NCI-H1105 (cell line): ENCODE measurements at regions not wholly inside any gene's neighbourhood (a gene's known extent, or its start where the extent isn't known, plus 50 kb on each side); places are given as distances from the start of the nearest gene placed in this dataset.
"Not testable (repeated sequence)": the region's sequence is repeated elsewhere in the genome, so short reads cannot be mapped to it uniquely, and the experiment has no call there.

Experiments
- DNase-seq: peaks from one replicate; lab custom pipeline; 2025; lab: John Stamatoyannopoulos, UW

DNA sequence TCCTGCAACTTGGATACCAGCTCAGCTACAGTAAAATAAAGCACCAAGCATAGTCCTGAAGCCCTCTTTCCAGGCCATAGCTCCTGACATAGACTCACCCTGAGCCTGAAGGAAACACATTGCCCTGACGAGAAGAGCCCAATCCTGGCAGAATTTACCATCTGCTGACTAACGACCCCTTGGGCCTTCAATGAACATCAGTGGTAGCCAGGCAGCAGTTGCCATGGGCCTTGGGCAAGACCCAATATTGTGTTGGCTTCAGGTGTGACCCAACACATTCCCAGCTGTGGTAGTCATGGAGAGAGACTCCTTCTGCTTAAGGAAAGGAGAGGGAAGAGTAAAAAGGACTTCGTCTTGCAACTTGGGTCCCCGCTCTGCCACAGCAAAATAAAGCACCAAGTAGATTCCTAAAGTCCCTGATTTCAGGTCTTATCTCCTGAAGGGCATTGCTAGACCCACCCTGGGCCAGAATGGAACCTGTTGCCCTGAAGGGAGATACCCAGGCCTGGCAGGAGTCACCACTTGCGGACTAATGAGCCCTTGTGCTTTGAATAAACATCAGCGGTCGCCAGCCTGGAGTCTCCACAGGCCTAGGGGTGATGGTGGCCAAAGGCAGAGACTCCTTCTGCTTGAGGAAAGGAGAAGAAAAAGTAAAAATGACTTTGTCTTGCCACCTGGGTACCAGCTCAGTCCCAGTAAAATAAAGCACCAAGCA lies 902.6 kb downstream of the C4orf33 start:
- DNase-seq, result no peak

DNA sequence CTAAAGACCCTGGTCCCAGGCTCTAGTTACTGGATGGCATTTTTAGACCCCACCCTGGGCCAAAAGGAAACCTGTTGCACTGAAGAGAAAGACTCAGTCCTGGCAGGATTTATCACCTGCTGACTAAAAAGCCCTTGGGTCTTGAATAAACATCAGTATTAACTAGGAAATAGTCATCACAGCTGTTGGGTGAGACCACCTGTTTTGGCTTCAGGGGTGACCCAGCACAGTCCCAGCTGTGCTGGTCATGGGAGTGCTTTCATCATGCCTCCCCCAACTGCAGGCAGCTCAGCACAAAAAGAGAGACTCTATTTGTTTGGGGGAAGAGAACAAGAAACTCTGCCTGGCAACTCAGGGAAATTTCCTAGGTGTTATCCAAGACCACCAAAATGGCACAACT lies 903.2 kb downstream of the C4orf33 start:
- DNase-seq, result no peak

DNA sequence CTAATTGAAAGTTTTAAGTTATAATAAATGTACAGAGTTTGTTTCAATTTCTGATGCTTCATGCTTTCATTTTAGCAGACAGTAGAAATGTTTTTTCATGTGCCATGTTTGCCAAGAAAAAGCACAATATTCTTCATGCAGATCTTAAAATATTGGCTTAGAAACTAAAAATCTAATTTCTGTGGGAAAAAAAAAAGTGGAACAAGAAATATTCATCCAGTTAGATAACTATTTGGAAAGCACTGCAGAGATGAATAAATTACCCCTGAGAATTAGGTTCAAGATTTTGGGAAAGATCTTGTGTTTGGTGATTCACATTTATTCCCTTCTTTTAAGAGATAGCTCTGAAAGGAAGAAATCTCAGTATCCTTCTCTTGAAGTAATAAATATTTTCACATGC lies 912.5 kb downstream of the C4orf33 start:
- DNase-seq, result no peak

DNA sequence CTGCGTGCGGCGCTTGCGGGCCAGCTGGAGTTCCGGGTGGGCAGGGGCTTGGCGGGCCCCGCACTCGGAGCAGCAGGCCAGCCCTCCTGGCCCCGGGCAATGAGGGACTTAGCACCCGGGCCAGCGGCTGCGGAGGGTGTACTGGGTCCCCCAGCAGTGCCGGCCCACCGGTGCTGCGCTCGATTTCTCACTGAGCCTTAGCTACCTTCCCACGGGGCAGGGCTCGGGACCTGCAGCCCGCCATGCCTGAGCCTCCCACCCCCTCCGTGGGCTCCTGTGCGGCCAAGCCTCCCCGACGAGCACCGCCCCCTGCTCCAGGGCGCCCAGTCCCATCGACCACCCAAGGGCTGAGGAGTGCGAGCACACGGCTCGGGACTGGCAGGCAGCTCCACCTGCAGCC lies 916.9 kb downstream of the C4orf33 start:
- DNase-seq, result not testable (repeated sequence)

DNA sequence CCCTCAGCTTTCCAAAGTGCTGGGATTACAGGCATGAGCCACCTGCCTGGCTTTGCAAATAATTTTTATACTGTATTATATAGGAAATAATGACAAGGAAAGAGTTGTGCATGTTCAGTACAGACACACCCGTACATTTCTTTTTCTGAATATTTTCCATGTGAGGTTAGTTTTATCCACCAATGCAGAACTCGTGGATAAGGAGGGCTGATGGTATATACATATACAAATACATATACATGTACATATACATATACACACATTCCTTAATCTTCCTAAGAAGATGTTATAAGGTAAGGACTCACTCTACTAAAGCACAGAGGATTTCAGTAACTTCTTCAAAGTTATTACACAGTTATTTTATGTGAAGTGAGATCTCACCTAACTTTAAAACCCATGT lies 925.8 kb downstream of the C4orf33 start:
- DNase-seq, result no peak

DNA sequence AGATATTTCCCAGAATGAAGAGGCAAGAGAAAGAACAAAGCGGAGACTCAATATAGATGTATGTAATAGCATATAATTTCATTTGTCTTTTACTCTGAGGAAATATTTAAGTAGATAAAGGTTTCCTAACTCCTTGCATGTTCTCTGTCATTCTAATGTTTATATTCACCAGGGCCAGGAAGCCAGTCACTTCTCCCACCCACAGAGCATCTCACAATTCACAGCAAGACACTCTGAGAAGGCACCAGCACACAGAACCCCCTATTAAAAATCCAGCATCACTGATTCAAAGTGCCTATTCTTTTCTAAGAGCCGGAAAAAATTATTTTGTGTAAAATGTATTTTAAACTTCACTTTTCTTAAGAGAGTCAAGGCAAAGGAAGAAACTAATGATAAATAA lies 927.1 kb downstream of the C4orf33 start:
- DNase-seq, result no peak

DNA sequence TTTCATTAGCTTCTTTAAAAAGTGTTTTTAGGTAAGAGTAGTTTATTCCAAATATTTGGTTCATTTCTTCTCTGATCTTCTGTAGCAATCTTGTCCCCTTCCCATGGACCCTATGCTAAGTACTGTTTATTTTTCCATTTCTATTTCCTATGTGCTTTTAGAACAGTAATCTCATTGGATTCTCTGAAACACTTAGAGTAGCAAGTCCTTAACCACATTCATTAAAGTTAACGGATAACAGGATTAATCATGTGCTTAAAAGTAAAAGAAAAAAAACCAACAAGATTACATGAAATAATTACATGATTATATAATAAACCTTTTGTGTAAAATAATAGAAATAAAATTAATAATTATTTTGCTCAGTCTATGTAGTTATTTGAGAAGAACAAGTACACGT lies 929.7 kb downstream of the C4orf33 start:
- DNase-seq, result no peak

DNA sequence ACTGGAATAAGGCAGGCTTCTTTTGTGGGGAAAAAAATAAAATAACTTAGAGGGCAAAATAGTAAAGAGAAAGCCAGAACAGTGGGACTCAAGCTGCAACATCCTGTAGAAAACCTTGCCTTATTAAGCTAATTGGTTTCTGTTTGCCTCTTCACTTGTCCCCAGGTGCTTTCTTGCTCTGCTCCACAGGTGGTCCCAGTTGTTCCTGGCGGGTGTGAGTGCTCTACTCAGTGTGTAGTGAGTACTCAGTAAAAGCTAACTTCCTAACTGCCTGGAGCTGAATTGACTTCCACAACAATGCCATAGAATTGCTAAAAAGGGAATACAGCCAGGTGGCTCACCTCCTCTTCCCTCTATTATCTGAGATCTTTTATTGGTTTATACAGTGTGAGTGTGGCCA lies 930.2 kb downstream of the C4orf33 start:
- peak; percentile 74 for DNase-seq

DNA sequence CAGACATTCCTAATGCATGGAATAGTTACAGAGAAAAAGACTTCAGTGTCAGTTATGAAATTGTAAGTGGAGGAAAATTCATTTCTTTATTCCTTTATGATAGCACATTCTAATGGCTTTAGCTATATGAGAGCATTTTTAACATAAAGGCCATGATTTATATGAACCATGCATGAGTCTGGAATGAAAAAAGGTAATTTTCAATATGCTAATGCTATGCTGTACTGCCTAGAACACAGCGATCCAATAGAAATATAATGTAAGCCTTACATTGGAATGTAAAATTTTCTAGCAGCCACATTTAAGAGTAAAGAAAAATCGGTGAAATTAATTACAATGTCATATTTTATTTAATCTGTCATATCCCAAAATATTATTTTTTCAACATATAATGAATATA lies 932.0 kb downstream of the C4orf33 start:
- DNase-seq, result no peak

DNA sequence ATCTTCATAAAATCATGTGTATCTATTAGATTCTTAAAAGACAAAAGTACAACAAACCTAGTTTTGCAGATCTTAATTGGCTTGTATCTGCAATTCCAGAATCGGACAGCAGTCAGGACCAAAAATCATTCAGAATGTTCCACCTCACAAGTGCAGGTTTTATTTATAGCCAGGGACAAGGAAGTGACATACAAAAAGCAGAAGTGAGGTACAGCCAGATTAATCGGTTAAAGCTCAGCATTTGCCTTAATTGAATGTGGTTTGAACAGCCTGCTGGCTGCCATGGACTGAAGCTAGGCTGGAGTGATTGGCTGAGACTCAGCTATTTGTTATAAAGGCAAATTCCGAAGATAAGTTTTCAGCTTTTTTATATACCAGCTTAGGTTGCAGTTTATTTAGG lies 932.6 kb downstream of the C4orf33 start:
- DNase-seq, result no peak

DNA sequence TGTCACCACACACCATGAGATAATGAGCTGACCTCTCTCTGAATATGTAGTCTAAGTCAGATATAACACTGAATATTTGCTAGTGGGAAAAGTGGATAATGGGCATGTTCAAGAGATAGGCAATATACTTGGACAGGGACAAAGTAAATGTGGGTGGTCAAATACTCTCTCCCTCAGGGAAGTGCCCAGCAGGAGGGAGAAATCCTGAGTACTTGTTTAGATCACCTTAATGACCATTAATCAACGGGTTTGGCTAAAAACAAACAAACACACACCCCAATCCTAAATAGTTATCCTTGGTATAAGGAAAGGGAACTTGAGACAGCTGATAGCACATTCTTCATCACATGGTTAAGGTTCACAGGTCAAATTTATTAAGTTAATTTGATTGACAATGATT lies 933.5 kb downstream of the C4orf33 start:
- DNase-seq, result no peak

DNA sequence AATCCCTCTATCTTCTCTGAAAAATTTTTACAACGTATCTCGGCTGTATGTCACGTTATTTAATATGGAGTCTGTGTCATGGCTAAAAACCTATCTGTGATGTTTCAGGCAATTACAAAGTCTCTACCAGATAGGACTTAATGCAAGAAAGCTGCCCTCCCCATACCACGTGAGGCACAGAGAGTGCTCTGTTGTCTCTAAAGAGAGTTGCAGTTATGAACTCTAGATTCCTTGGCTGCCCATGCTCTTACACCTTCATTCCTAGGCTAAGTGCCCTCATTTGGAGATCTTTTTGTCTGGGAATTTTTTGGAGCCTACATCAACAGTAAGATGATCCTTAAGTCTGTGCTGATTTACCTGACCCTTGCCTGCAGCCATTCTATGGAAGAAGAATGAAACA lies 935.9 kb downstream of the C4orf33 start:
- DNase-seq, result no peak

DNA sequence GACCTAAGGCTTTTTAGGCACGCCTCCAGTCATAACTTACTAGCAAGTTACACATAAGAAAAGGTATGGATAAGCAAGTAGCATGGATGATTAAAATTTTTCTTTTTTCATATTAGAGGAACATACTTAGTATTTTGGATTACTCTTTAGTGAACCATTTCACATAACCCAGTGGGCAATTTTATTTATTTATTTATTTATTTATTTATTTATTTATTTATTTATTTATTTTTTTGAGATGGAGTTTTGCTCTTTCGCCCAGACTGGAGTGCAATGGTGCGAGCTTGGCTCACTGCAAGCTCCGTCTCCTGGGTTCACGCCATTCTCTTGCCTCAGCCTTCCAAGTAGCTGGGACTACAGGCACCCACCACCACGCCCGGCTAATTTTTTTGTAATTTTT lies 937.7 kb downstream of the C4orf33 start:
- DNase-seq, result not testable (repeated sequence)

DNA sequence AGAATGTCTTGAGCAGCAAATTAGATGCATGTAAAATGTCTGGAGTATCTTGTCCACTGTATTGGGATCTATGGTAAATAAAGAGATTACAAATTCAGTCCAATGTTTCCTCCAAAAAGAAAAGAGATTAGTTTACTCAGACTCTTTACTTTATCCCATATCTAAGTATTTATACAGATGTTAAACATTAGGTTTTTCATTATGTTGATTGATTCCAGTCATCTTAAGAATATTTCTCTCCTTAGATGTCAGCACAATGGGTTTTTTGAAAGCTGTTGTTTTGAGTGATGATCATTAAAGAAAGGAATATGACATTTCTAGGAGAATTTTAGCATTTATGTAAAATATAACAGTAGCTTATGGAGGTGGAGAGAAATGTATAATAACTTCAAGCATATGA lies 938.9 kb downstream of the C4orf33 start:
- DNase-seq, result no peak

DNA sequence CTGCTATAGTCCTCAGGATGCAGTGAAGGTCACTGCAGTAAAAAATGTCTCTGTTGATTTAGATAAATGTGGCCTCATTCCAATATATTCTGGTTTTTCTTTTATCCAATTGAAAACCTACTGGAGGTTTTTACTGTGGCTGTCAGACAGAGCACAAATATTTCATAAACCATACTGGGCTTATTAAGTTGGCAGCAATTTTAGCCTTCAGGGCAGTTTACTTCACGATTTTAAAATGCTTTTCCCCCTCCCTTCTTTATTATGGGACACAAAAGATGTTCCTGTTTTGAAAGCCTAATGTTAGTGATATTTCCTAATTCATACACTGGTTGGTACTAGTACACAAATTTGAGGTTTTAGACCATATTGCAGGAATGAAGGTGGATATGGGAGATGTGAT lies 939.4 kb downstream of the C4orf33 start:
- no peak for DNase-seq

DNA sequence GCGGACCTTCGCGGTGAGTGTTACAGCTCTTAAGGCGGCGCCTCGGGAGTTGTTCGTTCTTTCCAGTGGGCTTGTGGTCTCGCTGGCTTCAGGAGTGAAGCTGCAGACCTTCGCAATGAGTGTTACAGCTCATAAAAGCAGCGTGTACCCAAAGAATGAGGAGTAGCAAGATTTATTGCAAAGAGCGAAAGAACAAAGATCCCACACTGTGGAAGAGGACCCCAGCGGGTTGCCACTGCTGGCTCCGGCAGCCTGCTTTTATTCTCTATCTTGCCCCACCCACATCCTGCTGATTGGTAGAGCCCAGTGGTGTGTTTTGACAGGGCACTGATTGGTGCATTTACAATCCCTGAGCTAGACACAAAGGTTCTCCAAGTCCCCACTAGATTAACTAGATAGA lies 941.9 kb downstream of the C4orf33 start:
- DNase-seq, result not testable (repeated sequence)

DNA sequence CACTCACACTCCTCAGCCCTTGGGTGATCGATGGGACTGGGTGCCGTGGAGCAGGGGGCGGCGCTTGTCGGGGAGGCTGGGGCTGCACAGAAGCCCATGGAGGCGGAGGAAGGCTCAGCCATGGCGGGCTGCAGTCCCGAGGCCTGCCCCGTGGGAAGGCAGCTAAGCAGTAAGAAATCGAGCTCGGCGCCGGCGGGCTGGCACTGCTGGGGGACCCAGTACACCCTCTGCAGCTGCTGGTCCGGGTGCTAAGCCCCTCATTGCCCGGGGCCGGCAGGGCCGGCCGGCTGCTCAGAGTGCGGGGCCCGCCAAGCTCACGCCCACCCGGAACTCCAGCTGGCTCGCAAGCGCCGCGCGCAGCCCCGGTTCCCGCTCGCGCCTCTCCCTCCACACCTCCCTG lies 942.6 kb downstream of the C4orf33 start:
- not testable (repeated sequence) for DNase-seq

DNA sequence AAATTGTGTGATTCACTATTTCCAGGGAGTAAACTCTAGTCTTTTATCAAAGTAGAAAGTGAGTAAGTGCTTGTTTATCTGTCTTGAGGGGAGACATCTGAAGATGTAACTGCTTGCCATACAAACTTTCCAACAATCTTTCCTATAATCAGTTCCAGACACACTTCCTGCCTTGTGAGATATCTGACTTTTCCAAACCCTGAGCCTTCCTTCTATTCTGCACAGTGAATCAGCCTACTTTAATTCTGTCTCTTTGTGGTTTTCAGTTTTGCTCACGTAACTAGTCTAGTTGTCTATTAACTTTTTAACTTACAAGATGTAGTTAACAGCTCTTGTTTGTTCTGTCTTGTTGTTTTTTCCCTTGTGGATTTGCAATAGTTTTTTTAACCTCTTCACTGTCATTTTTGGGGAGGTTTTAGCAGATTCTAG lies 947.8 kb downstream of the C4orf33 start:
- no peak for DNase-seq

DNA sequence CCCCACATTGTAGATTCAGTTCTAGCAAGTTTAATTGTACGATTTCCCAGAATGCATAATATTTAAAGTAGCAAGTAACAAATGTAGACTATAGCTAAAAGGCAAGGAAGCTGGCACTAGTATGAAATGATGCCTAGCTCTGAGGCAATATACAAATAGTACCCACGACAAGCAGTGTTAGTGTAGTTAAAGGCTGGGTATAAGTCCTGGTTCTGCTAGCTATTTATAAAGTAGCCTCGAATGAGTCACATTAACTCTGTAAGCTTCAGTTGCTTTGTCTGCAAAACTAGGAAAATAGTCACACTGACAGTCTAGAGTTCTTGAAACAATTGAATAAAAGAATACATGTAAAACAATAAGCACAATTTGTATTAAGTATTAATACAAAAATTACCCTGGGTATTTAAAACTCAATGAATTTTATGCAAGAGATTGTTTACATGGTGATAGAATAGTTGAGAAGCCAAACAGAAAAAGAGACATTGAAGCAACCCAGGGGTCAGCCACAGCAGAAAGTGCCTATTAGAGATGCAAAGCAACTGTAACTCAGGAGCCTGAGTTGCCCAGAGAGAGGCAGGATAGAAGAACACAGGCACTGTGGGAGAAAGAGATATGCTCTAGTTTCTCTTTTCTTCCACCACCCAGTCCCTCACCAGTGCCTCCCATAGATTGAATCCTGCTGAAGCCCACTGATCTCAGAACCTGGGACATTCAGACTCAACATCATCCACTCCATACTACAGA lies 949.0 kb downstream of the C4orf33 start:
- DNase-seq, result no peak

DNA sequence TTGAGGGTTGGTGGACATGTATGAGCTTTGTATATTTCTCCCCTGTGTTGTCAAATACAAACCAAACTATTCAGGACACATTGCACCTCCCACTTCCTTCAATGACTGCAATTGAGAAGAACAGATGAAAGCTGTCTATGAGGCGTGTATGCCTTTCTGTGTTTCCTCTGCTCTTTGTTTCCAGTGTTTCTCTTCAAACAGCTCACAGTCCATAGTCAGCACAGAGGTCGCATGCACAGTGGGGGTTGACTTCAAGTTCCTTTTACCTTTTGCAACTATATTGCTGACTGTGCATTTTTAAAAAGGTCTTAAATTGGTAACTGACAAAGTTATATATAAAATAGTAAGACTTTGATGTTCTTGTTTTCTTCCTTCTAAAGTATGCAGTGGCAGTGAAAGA lies 957.8 kb downstream of the C4orf33 start:
- no peak for DNase-seq

DNA sequence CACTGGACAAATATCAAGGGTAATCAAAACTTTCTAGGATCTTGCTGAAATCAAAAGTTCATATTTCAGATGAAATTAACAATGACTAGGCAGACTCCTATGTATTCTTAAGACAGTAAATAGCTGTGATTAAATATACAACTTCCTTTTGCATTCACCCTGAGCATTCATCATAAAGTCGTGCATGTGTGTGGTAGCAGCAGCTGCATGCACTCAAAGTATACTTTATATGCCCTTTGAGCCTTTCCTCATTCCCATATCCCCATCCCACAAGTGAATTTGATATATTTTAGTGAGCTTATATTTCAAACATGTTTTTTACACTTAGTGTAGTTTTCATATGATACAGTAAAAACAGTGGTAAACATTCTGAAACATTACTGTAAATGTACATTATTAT lies 959.0 kb downstream of the C4orf33 start:
- no peak for DNase-seq

DNA sequence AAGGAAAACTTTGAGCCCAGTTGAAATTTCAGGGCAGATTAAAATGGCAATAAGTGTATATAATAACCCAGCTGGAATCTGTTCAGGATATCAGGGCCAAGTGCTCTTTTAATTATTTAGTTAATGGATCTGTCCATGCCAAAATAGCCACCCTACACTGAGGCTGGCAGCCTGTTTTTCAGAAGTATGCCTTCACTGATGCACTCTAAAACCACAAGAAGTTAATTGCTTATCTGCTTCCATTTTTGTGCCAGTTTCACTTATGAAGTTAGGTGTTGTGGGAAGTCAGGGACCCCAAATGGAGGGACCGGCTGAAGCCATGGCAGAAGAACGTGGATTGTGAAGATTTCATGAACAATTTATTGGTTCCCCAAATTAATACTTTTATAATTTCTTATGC lies 960.3 kb downstream of the C4orf33 start:
- DNase-seq, result peak; percentile 72

DNA sequence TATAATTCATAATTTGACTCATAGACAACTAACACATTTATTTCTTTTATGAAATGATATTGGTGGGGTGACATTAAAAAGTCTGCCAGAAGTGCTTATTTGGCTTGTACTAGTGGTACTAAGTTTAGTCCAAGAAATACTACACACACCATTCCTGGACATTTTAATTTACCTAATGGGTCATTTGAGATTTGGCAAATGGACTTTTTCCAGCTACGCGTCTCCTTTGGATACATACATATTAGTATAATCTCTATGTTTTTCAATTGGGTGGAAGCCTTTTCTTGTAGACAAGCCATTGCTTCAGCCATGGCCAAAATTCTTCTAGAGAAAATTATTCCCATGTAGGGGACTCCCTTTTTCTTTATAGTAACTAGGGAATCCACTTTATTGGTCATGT lies 968.5 kb downstream of the C4orf33 start:
- no peak for DNase-seq

DNA sequence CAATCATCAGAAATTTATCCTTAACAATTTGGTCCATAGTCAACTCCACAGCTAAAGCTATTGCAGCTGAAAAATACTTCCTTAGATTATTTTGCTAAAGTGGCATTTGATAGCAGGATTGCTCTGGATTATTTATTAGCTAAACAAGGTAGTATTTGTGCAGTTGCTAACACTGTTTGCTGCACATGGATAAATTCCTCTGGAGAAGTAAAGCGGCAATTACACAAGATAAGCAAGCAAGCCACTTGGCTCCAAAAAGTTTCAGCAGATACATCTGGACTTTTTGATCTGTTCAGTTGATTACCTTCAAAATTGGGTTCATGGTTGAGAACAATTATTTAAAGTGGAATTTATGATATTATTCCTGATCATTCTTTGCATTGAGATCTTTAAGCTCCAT lies 971.5 kb downstream of the C4orf33 start:
- DNase-seq, result no peak
